ENCODE measurements at regions not wholly inside any gene's neighbourhood (a gene's known extent, or its start where the extent isn't known, plus 50 kb on each side); places are given as distances from the start of the nearest gene placed in this dataset.

DNA sequence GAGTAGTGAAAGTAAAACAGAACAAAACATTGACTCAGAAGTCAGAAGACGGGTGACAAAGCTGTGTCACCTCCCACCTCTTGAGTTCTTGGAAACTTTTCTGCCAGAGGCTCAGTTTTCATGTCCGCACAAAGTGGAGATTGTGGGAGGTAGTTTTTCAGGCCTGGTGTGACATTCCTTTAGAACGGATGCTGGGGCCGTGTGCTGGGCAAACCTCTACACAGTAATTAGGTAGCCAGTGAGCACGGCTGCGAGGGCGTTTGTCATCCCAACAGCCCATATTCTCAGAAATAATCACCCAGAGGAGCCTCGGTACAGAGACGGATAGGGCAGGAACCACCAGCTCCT lies 1054.4 kb downstream of the TBC1D22A start:
- Histone ChIP-seq H3K27ac (ENCODE audit: low read depth) (no peak overlapping the region), H3K9me2 (ENCODE audit: insufficient read depth) (no peaks in the 10 kb centered on the region), H4K20me1 (replicated peaks; ENCODE audit: insufficient read depth) (no peaks in the 10 kb centered on the region), H2AFZ (no peak overlapping the region), H3K27me3 (ENCODE audit: insufficient read depth) (no peaks in the 10 kb centered on the region), H3K4me1 (ENCODE audit: insufficient read depth) (no peaks in the 10 kb centered on the region), H3K4me3 (no peak overlapping the region), H3K79me2 (replicated peaks; ENCODE audit: insufficient read depth) (no peaks in the 10 kb centered on the region), H3K4me2 (no peak overlapping the region), H3K36me3 (ENCODE audit: insufficient read depth) (peaks cover 4% of the 10 kb centered on the region), H3F3A (replicated peaks; ENCODE audit: low read depth) (0 out of 2 replicates have a peak, but pooled peaks cover 4% of the 10 kb centered on the region)
- no peak overlapping the region for H3K4me3 Mint-ChIP-seq
- DNase-seq (ENCODE audit: low spot score) (no peak), ATAC-seq (no peak)
- H3K36me3 Mint-ChIP-seq (ENCODE audit: low read depth), result no peaks in the 10 kb centered on the region; the same call in 2 of the 3 replicates
- H3K27ac Mint-ChIP-seq, result no peak overlapping the region
- TF ChIP-seq, protein P1, sequence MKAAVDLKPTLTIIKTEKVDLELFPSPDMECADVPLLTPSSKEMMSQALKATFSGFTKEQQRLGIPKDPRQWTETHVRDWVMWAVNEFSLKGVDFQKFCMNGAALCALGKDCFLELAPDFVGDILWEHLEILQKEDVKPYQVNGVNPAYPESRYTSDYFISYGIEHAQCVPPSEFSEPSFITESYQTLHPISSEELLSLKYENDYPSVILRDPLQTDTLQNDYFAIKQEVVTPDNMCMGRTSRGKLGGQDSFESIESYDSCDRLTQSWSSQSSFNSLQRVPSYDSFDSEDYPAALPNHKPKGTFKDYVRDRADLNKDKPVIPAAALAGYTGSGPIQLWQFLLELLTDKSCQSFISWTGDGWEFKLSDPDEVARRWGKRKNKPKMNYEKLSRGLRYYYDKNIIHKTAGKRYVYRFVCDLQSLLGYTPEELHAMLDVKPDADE (IDR thresholded peaks at IDR 0.05), result no peak
- TF ChIP-seq, protein P2, sequence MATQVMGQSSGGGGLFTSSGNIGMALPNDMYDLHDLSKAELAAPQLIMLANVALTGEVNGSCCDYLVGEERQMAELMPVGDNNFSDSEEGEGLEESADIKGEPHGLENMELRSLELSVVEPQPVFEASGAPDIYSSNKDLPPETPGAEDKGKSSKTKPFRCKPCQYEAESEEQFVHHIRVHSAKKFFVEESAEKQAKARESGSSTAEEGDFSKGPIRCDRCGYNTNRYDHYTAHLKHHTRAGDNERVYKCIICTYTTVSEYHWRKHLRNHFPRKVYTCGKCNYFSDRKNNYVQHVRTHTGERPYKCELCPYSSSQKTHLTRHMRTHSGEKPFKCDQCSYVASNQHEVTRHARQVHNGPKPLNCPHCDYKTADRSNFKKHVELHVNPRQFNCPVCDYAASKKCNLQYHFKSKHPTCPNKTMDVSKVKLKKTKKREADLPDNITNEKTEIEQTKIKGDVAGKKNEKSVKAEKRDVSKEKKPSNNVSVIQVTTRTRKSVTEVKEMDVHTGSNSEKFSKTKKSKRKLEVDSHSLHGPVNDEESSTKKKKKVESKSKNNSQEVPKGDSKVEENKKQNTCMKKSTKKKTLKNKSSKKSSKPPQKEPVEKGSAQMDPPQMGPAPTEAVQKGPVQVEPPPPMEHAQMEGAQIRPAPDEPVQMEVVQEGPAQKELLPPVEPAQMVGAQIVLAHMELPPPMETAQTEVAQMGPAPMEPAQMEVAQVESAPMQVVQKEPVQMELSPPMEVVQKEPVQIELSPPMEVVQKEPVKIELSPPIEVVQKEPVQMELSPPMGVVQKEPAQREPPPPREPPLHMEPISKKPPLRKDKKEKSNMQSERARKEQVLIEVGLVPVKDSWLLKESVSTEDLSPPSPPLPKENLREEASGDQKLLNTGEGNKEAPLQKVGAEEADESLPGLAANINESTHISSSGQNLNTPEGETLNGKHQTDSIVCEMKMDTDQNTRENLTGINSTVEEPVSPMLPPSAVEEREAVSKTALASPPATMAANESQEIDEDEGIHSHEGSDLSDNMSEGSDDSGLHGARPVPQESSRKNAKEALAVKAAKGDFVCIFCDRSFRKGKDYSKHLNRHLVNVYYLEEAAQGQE (IDR thresholded peaks at IDR 0.05; ENCODE audit: unreplicated experiment), result no peak
- no peak for TF ChIP-seq POLR2AphosphoS5 (IDR thresholded peaks at IDR 0.05; ENCODE audit: low read depth)
- no peak for TF ChIP-seq ZNF331 (CRISPR knock-in tag; IDR thresholded peaks at IDR 0.05; ENCODE audit: low read depth)
- no peak for TF ChIP-seq NANOG (IDR thresholded peaks at IDR 0.05; ENCODE audit: borderline replicate concordance)
- peaks cover 3% of the 10 kb centered on the region for H3K27me3 Mint-ChIP-seq (ENCODE audit: insufficient read depth, low read depth, poor library complexity)
- H3K9me3 Mint-ChIP-seq, result peaks cover 43% of the 10 kb centered on the region
- H3K4me1 Mint-ChIP-seq, result no peaks in the 10 kb centered on the region

DNA sequence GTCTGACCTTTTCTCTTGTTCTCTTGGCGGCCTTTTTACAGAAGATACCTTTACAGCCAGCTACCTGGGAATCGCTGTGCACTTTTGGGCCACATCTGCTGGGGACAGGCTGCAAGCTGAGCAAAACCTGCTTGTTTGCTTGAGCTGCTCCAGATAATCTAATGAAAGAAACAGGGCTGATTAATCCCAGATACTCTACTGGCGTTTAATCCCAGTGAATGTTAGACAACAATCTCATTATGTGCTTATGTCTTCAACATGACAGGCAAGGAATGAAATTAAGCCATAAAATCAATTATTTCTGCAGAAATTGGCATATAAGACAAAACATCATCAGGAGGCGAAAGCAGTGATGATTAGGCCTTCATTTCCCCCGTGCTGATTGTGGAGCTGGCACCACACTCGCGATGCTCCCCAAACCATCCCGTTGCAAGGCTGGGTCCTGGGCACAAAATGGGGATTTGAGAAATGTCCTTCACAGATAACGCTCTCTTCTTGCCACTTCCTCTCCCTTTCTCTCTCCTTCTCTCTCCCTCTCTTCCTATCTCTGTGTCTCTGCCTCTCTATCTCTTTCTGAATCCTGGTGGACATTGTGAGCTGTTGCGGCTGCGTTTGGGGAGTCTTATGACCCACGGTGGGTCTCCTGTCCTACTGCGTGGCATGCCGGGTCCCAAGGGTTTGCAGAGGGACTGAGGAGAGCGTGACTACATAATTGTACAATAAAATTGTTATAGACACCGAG lies 1053.8 kb downstream of the TBC1D22A start:
- Histone ChIP-seq H3K27me3 (ENCODE audit: insufficient read depth) (no peaks in the 10 kb centered on the region), H3K4me2 (no peak overlapping the region), H3K36me3 (ENCODE audit: insufficient read depth) (peaks cover 4% of the 10 kb centered on the region), H2AFZ (no peak overlapping the region), H3K27ac (ENCODE audit: low read depth) (no peak overlapping the region), H3F3A (replicated peaks; ENCODE audit: low read depth) (0 out of 2 replicates have a peak, but pooled peaks cover 4% of the 10 kb centered on the region), H4K20me1 (replicated peaks; ENCODE audit: insufficient read depth) (no peaks in the 10 kb centered on the region), H3K4me3 (no peak overlapping the region), H3K79me2 (replicated peaks; ENCODE audit: insufficient read depth) (no peaks in the 10 kb centered on the region), H3K4me1 (ENCODE audit: insufficient read depth) (no peaks in the 10 kb centered on the region), H3K9me2 (ENCODE audit: insufficient read depth) (no peaks in the 10 kb centered on the region)
- no peaks in the 10 kb centered on the region; the same call in 2 of the 3 replicates for H3K36me3 Mint-ChIP-seq (ENCODE audit: low read depth)
- no peaks in the 10 kb centered on the region for H3K4me1 Mint-ChIP-seq
- H3K9me3 Mint-ChIP-seq, result peaks cover 42% of the 10 kb centered on the region
- H3K4me3 Mint-ChIP-seq, result no peak overlapping the region
- ATAC-seq (no peak), DNase-seq (ENCODE audit: low spot score) (no peak)
- TF ChIP-seq ZNF114 (CRISPR knock-in tag; IDR thresholded peaks at IDR 0.05), result no peak
- peaks cover 3% of the 10 kb centered on the region for H3K27me3 Mint-ChIP-seq (ENCODE audit: insufficient read depth, low read depth, poor library complexity)
- H3K27ac Mint-ChIP-seq, result no peak overlapping the region

Measured in GM23338 (cell line).